ENCODE measurements at regions not wholly inside any gene's neighbourhood (a gene's known extent, or its start where the extent isn't known, plus 50 kb on each side); places are given as distances from the start of the nearest gene placed in this dataset.
"Not testable (repeated sequence)": the region's sequence is repeated elsewhere in the genome, so short reads cannot be mapped to it uniquely, and the experiment has no call there.

- in situ Hi-C loops (cut with MboI; ENCODE audit: low sequenced_read_pairs in 4 of 4), result no loop called here
- intact Hi-C loops (cut with DNase I; ENCODE audit: low total_unique reads), result no loop called here
- ATAC-seq, result no peak
Observed at GRCh38 chr2:142615876-142616275, 261.6 kb upstream of the KYNU start.

DNA sequence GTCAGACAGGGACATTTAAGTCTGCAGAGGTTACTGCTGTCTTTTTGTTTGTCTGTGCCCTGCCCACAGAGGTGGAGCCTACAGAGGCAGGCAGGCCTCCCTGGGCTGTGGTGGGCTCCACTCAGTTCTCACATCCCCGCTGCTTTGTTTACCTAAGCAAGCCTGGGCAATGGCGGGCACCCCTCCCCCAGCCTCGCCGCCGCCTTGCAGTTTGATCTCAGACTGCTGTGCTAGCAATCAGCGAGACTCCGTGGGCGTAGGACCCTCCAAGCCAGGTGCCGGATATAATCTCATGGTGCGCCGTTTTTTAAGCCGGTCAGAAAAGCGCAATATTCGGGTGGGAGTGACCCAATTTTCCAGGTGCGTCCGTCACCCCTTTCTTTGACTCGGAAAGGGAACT is 264.3 kb upstream of the KYNU start:
- H3K27me3 ChIP-seq; ATAC-seq; H3K4me3 ChIP-seq; H3K27ac ChIP-seq; H3K36me3 ChIP-seq; DNase-seq; in situ Hi-C loops (cut with MboI; ENCODE audit: low sequenced_read_pairs in 4 of 4); H3K9me3 ChIP-seq; intact Hi-C loops (cut with DNase I; ENCODE audit: low total_unique reads); H3K4me1 ChIP-seq: not testable (repeated sequence)

More at GRCh38 chr2:142615876-142616275, 261.6 kb upstream of the KYNU start:
- no peak overlapping the region for H3K4me3 ChIP-seq
- H3K36me3 ChIP-seq, result no peaks in the 10 kb centered on the region
- DNase-seq, result no peak
- no peaks in the 10 kb centered on the region for H3K4me1 ChIP-seq
- H3K9me3 ChIP-seq, result no peaks in the 10 kb centered on the region
- no peaks in the 10 kb centered on the region for H3K27me3 ChIP-seq
- H3K27ac ChIP-seq, result no peak overlapping the region
- TF ChIP-seq CTCF (IDR thresholded peaks at IDR 0.05 in 4 of 5, conservative IDR thresholded peaks at IDR 0.05 in 1 of 5) (no peak), POLR2A (IDR thresholded peaks at IDR 0.05) (no peak)

DNA sequence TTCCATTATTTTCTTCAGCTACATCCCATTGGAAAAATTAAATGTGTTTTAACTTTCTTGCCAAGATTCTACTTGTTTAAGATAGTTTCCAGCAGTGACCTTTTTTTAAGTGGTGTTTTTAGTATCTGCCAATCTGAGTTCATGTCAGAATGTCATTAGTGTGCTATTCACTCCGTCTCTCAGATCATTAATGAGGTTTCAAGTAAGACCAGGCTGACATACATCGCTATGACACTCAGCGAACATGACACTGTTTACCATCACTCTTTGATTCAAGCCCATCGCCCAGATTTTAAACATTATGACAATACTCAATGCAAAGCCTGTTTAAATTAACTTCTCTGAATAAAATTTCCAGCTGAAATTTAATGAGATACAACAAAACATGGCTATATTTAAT is 272.0 kb upstream of the KYNU start:
- in situ Hi-C loops (cut with MboI; ENCODE audit: low sequenced_read_pairs in 4 of 4), result no loop called here
- intact Hi-C loops (cut with DNase I; ENCODE audit: low total_unique reads), result no loop called here
- Histone ChIP-seq H3K4me1 (no peaks in the 10 kb centered on the region), H3K9me3 (no peaks in the 10 kb centered on the region), H3K27me3 (no peaks in the 10 kb centered on the region), H3K36me3 (no peaks in the 10 kb centered on the region), H3K27ac (no peak overlapping the region), H3K4me3 (no peak overlapping the region)
- no peak for ATAC-seq
- no peak for TF ChIP-seq POLR2A (IDR thresholded peaks at IDR 0.05)
- no peak for TF ChIP-seq CTCF (IDR thresholded peaks at IDR 0.05 in 4 of 5, conservative IDR thresholded peaks at IDR 0.05 in 1 of 5)
- DNase-seq, result no peak

DNA sequence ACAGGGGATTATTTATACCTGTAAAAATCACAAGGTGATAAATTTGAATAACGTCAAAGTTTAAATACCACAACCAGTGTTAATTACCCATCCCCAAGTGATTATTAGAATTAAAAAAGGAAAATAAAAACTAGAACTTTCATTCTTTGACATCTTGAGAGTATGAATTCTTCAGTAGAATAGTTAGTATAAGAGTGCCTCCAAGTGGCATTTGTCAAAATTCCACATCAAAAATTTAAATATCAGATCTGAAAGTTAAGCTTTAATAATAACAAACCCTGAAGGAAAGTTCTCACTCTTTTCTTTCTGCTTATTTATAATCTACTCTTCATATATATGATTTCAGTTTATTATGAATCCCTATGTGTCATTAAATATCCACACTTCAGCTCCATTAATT is 273.7 kb upstream of the KYNU start:
- H3K4me3 ChIP-seq, result no peak overlapping the region
- no peaks in the 10 kb centered on the region for H3K9me3 ChIP-seq
- H3K27me3 ChIP-seq, result no peaks in the 10 kb centered on the region
- no peaks in the 10 kb centered on the region for H3K4me1 ChIP-seq
- no peak for DNase-seq
- intact Hi-C loops (cut with DNase I; ENCODE audit: low total_unique reads) (no loop called here), in situ Hi-C loops (cut with MboI; ENCODE audit: low sequenced_read_pairs in 4 of 4) (no loop called here)
- H3K36me3 ChIP-seq, result no peaks in the 10 kb centered on the region
- no peak for TF ChIP-seq CTCF (IDR thresholded peaks at IDR 0.05 in 4 of 5, conservative IDR thresholded peaks at IDR 0.05 in 1 of 5)
- no peak for TF ChIP-seq POLR2A (IDR thresholded peaks at IDR 0.05)
- ATAC-seq, result no peak
- no peak overlapping the region for H3K27ac ChIP-seq

GRCh38 chr2:142602418-142602989 is 275.0 kb upstream of the KYNU start:
- Histone ChIP-seq H3K36me3 (no peaks in the 10 kb centered on the region), H3K9me3 (no peaks in the 10 kb centered on the region), H3K4me1 (no peaks in the 10 kb centered on the region), H3K4me3 (no peak overlapping the region), H3K27ac (no peak overlapping the region), H3K27me3 (no peaks in the 10 kb centered on the region)
- in situ Hi-C loops (cut with MboI; ENCODE audit: low sequenced_read_pairs in 4 of 4), result no loop called here
- DNase-seq, result no peak
- ATAC-seq, result no peak
- TF ChIP-seq CTCF (IDR thresholded peaks at IDR 0.05 in 4 of 5, conservative IDR thresholded peaks at IDR 0.05 in 1 of 5) (no peak), POLR2A (IDR thresholded peaks at IDR 0.05) (no peak)
- intact Hi-C loops (cut with DNase I; ENCODE audit: low total_unique reads), result no loop called here

All from gastrocnemius medialis (tissue), 4 donors.